Stimulated activated CD4-positive, alpha-beta T cell treated with anti-CD3 and anti-CD28 coated beads, Interleukin-12 subunit alpha, Interleukin-12 subunit beta, amount 100 ng/mL, for 48 hours (primary cell): ENCODE measurements at regions not wholly inside any gene's neighbourhood (a gene's known extent, or its start where the extent isn't known, plus 50 kb on each side); places are given as distances from the start of the nearest gene placed in this dataset.

Source experiments
- DNase-seq, 3 donors: peaks; one replicate each; pipeline ENCODE4 v3.0.0-alpha.2; 2020; ENCODE audit warnings: low read depth in 2 of 3, low spot score in 1 of 3

DNA sequence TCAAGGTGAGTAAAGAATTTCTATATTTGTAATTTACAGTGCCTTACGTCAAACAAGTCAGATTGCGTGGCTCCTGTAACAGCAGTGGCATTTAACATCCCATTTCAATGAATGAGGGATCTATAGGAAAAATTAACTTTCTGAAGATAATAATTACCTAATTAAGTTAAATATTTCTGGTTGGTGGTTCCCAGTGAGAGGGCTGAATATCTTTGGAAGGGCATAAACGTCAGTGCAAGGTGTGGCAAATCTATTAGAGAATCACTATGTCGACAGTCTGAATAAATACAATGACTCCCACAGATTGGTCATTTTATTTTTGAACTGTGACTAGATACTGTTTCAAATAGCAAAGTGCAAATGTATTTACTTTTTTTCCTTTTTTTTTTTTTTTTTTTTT, 80.0 kb downstream of the S1PR1 start:
- DNase-seq, result no peak

DNA sequence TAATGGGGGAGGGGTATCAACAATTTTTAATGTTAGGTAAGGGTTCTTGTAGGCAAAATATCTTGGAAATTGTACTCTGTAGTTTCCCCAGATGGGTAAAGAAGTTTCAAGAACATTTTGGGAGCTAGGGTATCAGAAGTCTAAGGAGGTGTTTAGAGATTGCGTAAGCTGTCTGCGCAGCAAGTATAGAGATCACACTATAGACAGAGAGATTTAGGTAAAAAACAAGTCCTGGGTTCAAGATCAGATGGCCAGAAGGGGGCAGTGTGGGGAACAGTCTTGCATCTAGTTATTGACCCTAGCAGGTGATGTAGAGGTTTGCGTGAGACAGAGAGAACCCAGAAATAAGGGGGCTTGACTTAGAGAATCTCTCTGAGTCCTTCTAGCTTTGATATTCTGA, 80.8 kb downstream of the S1PR1 start:
- DNase-seq, result no peak

DNA sequence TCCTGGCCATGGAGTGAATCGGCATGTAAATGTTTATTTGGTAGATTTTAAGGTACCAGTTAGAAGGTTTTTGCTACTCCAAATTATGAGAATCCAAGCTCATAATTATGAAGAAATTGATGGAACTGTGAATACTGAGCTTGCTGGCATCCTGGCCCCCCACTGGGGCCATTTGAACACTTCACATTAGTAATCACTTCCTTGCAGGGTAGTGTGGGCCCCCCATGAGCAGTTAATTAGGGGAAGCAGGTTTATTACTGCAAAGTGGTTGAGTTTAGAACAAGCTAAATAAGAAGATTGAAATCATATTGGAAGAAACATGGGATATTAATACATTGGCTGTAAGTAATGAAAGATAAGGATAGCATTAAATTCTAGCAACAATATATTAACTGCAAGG, 86.7 kb downstream of the S1PR1 start:
- DNase-seq, result no peak

DNA sequence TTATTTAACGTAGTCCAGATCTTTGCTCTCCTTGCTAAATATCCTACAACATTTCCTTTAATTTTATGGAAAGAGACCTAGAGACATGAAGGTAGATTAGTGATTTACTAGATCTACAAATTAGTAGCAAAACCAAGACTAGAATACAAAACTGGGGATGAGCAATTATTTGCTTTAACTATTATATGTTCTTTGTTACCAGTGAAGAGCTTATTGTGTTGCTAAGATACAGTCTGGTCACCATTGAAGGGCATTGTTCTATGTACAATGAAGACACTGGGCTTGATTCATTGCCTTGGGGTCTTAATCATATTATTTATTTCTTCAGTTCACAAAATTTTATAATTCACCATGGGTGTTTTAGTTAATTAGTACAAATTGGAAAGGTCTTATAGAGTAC, 88.3 kb downstream of the S1PR1 start:
- no peak for DNase-seq

- no peak for DNase-seq
Observed at GRCh38 chr1:101330427-101331130, 93.8 kb downstream of the S1PR1 start.

- no peak for DNase-seq
Observed at GRCh38 chr1:101331794-101332193, 95.0 kb downstream of the S1PR1 start.

DNA sequence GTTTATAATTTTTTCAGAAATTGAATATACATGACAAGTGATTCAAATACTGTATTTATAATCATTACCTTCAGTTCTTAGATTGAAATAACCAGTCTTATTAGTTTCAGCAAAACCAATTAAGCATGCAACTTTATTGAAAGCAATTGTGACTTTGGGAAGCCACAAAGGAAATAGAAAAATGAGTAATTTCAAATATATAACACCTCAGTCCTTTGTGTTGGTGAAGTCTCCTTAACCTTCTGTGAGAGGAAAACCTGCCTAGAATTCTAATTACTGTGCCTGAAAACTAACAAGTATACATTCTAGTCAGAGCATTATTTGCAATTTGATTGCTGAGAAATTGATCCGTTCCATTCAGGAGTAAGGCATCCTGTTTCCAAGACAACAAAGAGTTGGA, 95.8 kb downstream of the S1PR1 start:
- no peak for DNase-seq

- no peak for DNase-seq
Observed at GRCh38 chr1:101333186-101333585, 96.4 kb downstream of the S1PR1 start.

DNA sequence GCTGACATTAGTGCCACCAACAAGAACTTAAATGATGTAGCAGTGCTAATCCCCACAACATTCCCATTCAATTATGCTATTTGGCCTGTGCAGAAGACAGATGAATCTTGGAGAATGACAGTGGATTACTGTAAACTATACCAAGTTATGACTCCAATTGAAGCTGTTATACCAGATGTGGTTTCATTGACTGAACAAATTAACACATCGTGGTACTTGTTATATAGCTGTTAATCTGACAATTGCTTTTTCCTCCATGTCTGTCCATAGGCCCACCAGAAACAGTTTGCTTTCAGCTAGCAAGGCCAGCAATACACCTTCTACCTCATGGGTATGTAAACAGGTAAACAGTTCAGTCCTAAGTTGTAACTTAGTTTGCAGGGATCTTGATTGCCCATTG, 101.1 kb downstream of the S1PR1 start:
- DNase-seq, result no peak

DNA sequence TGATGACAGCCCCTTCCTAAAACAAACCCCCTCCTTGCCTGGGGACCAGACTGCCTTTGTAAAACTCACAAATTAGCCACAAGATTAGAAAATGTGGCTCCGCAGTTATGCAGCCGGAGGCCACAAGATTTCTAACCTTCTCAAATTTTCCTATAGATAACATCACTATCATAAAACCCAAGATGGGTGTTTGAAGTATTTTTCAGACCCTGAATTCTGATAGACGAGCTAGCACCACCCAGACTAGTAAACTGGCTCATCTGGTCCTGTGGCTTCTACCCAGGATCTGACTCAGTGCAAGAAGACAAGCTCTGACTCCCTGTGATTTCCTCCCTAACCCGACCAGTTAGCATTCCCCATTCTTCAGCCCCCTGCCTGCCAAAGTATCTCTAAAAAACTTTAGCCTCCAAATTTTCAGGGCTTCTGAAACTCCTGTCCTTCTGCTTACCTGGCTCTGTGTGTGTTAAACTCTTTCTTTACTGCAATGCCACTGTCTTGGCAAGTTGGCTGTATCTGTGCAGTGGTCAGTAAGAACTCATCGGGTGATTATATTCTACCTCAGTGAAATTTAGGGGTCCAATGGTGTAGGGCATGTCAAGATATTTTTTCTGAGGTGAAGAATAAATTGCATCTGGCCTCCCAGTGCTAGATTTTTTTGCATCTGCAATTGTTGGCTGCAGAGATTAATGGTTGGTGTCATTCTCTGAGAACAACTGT, 102.1 kb downstream of the S1PR1 start:
- peak in 1 of 3 donors; percentile 6 for DNase-seq

DNA sequence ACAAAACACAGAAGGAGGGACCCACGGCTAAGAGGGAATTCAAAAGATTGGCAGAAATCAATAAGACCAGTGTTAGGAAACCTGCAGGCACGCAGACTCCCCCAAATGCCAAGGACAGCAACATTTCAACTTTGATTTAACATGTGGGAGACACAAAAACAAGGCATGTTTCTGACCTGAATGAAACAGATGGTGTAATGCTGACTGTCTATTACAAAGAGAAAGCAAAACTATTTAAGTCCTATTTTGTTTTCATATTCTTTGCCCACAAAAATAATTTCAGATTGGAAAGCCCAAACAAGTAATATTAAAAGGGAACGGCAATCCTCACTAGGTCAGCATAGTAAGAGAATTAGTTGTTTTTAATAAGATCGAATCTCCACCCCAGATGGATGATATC, 107.9 kb downstream of the S1PR1 start:
- no peak for DNase-seq

GRCh38 chr1:101346419-101346818, 109.6 kb downstream of the S1PR1 start:
- no peak for DNase-seq

DNA sequence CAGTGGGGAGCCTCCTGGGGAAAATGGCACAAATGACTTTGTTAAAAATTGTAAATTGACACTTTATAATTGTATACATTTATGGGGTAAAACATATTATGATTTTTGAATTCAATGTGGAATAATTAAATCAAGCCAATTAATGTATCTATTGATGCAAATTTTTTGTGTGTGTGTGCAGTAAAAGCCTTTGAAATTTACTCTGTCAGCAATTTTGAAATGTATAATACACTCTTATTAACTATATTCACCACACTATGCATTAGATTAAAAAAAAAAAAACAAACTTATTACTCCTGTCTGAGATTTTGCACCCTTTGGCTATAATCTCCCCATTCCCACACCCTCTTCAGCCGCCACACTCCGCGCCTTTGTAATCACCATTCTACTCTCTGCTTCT, 119.2 kb downstream of the S1PR1 start:
- DNase-seq, result no peak

DNA sequence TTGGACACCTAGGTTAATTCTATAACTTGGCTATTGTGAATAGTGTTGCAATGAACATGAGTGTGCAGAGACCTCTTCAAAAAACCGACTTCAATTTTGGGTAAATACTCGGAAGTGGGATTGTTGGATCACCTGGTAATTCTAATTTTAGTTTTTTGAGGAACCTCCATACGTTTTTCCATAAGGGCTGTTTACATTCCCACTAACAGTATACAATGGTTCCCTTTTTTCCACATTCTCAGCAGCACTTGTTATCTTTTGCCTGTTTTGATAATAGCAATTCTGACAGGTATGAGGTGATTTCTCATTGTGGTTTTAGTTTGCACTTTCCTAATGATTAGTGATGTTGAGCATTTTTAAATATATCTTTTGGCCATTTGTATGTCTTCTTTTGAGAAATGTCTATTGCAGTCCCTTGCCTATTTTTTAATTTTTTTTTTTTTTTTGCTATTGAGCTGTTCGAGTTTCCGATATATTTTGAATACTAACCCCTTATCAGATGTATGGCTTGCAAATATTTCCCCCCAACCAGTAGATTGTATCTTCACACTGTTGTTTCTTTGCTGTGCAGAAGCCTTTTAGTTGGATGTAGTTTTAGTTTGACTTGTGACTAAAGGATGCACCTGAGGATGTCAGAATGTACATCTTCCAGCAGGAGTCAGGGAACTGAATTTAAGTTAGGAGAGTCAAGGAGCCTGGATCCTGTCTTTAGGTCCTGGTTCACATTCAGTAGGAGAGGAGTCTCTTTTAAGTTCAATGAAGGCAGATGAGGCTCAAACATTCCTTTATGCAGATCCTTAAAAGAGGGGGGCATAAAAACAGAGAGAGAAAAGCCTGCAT, 120.0 kb downstream of the S1PR1 start:
- DNase-seq, result no peak

DNA sequence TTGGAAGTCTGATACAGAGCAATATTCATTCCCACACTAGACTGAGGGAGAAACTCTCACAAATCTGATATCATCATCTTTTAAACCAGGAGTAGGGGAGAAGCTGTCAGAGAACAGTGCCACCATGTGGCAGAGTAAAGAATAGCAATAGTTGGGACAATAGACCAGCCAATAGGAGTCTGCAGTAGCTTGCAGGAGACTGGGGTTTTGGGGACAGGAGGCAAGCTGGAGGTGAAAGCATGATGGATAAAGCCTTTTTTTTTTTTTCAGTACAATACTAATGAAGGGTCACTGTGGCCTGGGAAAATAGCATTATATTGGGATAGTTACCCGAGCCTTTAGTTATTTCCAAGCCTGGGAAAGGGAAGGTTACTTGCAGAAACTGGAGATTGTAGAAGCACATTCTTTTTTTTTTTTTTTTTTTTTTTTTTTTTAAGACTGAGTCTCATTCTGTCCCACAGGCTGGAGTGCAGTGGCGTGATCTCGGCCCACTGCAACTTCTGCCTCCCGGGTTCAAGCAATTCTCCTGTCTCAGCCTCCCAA, 120.7 kb downstream of the S1PR1 start:
- peak; percentile 42 to 83 (median 55) for DNase-seq

GRCh38 chr1:101360506-101360905, 123.7 kb downstream of the S1PR1 start:
- no peak for DNase-seq

DNA sequence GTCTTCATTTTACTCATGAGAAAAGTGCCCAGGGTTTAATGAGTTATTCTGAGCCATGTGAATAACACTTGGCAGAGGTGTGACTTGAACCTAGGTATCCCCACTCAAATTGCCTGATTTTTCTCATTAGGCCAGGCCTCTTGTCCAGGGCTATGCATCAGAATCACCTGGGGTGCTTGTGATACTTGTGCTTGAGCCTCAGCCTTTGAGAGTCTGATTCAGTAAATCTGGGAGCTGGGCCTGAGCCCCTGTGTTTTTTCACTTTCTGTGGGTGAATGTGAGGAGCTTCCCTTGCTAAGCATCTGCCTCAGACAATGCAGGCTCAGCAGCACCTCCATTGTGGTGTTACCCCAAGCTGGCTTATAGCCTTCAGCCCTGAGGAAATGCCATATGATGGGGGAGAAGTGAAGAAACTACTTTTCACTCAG, 127.1 kb downstream of the S1PR1 start:
- no peak for DNase-seq

DNA sequence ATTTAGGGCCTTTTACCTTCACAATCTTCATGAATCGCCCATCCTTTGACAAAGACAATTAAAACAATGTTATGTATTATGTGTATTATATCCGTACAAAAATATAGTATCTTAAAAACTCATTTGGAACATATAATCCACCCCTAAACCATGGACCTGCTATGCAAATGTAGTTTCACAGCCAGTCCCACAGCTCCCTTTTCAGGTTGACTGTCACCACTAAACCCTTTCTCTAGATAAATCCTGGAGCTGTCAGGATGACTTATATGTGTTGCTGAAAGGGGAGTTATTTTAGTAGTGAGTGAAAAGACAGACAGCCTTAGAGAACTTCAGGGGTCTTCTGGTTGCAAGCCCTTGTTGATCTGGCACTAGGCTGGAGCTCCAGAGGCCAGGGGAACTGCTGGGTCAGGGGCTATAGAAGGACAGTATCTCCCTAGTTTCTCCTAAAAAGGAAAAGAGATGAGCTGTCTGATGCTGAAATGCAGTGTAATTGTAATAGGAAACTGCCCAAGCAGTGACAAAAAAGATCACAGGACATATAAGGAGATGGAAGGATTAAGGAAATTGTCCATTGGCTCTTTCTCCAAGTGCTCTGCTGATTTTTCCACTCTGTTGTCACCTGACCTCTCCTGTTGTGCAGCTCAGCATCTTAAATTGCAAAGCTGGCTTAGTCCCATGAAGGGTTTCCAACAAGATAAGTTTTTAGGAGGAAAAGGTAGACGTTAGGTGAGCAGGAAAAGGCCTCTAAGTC, 127.7 kb downstream of the S1PR1 start:
- DNase-seq, result no peak

DNA sequence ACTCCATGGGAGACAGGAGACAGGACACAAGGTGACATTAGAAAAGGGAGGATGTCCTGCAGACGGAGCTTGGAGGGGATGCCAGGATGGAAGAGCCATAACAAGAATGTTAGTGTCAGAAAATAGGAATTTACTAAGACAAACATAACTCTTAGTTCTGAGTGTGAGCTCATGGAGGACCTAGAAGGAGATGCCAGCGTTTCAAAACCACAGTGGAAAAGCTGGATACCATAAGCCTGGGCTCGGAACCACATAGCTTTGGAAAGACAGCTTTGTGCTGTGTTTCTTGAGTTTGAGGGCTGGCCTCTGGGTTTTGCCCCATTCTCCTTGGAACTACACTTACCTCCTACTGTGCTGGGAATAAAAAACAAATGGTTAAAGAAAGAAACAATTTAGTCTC, 128.4 kb downstream of the S1PR1 start:
- no peak for DNase-seq

GRCh38 chr1:101365878-101366277, 129.1 kb downstream of the S1PR1 start:
- DNase-seq, result no peak
